Neural cell (in vitro differentiated cells): ENCODE measurements at regions not wholly inside any gene's neighbourhood (a gene's known extent, or its start where the extent isn't known, plus 50 kb on each side); places are given as distances from the start of the nearest gene placed in this dataset.

ENCODE experiments used
- H2AFZ ChIP-seq: fragments of 200-600, 300-800 bp; sonication (generic), shearing (Covaris generic); 2 replicates; pipeline ENCODE4 v1.6.0; 2014; ENCODE audit warnings: low read depth, mild to moderate bottlenecking, antibody characterized with exemption, low read length, moderate library complexity
- H3F3A ChIP-seq: fragments of 200-600 bp; shearing (Covaris generic); 2 replicates; pipeline ENCODE4 v1.6.1; 2016; ENCODE audit warnings: mild to moderate bottlenecking, moderate library complexity, mixed read lengths, antibody characterized with exemption, low read length; ENCODE audit not compliant: insufficient read depth, poor library complexity, severe bottlenecking
- H3K27ac ChIP-seq: fragments of 200-600, 300-800 bp; sonication (generic), shearing (Covaris generic); 2 replicates; pipeline ENCODE4 v1.5.1; 2014; ENCODE audit warnings: mild to moderate bottlenecking, low read length, moderate library complexity
- H3K27me3 ChIP-seq: fragments of 300-800, 200-600 bp; sonication (generic), shearing (Covaris generic); 2 replicates; pipeline ENCODE4 v1.6.0; 2014; ENCODE audit warnings: mild to moderate bottlenecking, low read depth, low read length, moderate library complexity; ENCODE audit not compliant: insufficient read depth
- H3K36me3 ChIP-seq: fragments of 300-800, 200-600 bp; sonication (generic), shearing (Covaris generic); 2 replicates; pipeline ENCODE4 v1.5.1; 2014; ENCODE audit warnings: mild to moderate bottlenecking, antibody characterized with exemption, low read length, moderate library complexity; ENCODE audit not compliant: insufficient read depth
- H3K4me2 ChIP-seq: fragments of 300-800, 200-600 bp; sonication (generic), shearing (Covaris generic); 2 replicates; pipeline ENCODE4 v1.6.0; 2014; ENCODE audit warnings: mild to moderate bottlenecking, low read length
- H3K4me3 ChIP-seq: fragments of 300-800, 200-600 bp; sonication (generic), shearing (Covaris generic); 2 replicates; pipeline ENCODE4 v1.5.1; 2014; ENCODE audit warnings: mild to moderate bottlenecking, low read length, moderate library complexity
- H3K79me2 ChIP-seq: fragments of 200-600 bp; shearing (Covaris generic); replicated peaks from 2 replicates; pipeline ENCODE4 v1.6.0; 2014; ENCODE audit warnings: mild to moderate bottlenecking, low read length, moderate library complexity; ENCODE audit not compliant: insufficient read depth
- H3K9ac ChIP-seq: fragments of 300-800, 200-600 bp; sonication (generic), shearing (Covaris generic); 2 replicates; pipeline ENCODE4 v1.6.1; 2016; ENCODE audit warnings: mild to moderate bottlenecking, low read length, mixed read lengths
- H3K9me2 ChIP-seq: fragments of 200-600 bp; shearing (Covaris generic); 2 replicates; pipeline ENCODE4 v1.6.1; 2016; ENCODE audit warnings: mild to moderate bottlenecking, low read length, mixed read lengths; ENCODE audit not compliant: insufficient read depth
- H3K9me3 ChIP-seq: fragments of 200-600, 300-800 bp; sonication (generic), shearing (Covaris generic); 2 replicates; pipeline ENCODE4 v1.6.1; 2016; ENCODE audit warnings: mild to moderate bottlenecking, mixed run types, low read length, moderate library complexity, mixed read lengths
- H4K20me1 ChIP-seq: fragments of 200-600 bp; shearing (Covaris generic); 2 replicates; pipeline ENCODE4 v1.6.1; 2016; ENCODE audit warnings: mild to moderate bottlenecking, mixed run types; ENCODE audit not compliant: insufficient read depth
- EP300 ChIP-seq: fragments of 450-650 bp; conservative IDR thresholded peaks from 2 replicates; pipeline ENCODE4 v1.6.1; 2014; ENCODE audit warnings: antibody characterized with exemption, mild to moderate bottlenecking, moderate library complexity; ENCODE audit not compliant: poor library complexity, severe bottlenecking
- EZH2 ChIP-seq: fragments of 200-600, 300-800 bp; shearing (Covaris generic), sonication (generic); IDR thresholded peaks from 2 replicates; pipeline ENCODE4 v1.6.1; 2014; ENCODE audit warnings: antibody characterized with exemption, low read length, borderline replicate concordance, mild to moderate bottlenecking; ENCODE audit not compliant: insufficient read depth, poor library complexity, severe bottlenecking
- MXI1 ChIP-seq: fragments of 450-650 bp; conservative IDR thresholded peaks from 2 replicates; pipeline ENCODE4 v1.6.1; 2014; ENCODE audit warnings: antibody characterized with exemption, mild to moderate bottlenecking; ENCODE audit not compliant: poor library complexity, severe bottlenecking
- POLR2AphosphoS5 ChIP-seq: IDR thresholded peaks from 2 replicates; pipeline ENCODE4 v1.6.1; 2012
- RAD21 ChIP-seq: fragments of 450-650 bp; conservative IDR thresholded peaks from 2 replicates; pipeline ENCODE4 v1.6.1; 2014; ENCODE audit warnings: antibody characterized with exemption, mild to moderate bottlenecking, moderate library complexity
- SMC3 ChIP-seq: fragments of 450-650 bp; conservative IDR thresholded peaks from 2 replicates; pipeline ENCODE4 v1.6.1; 2014; ENCODE audit warnings: antibody characterized with exemption, mild to moderate bottlenecking, moderate library complexity; ENCODE audit not compliant: poor library complexity
- TAF1 ChIP-seq: IDR thresholded peaks from 2 replicates; pipeline ENCODE4 v1.6.1; 2012; ENCODE audit warnings: low read depth
- TF ChIP-seq, protein P1 (sequence below): IDR thresholded peaks from 2 replicates; pipeline ENCODE4 v1.6.1; 2012; ENCODE audit warnings: borderline replicate concordance
- TF ChIP-seq, protein P2 (sequence below): fragments of 450-650 bp; IDR thresholded peaks from 2 replicates; pipeline ENCODE4 v1.5.1; 2014; ENCODE audit warnings: antibody characterized with exemption, mild to moderate bottlenecking, moderate library complexity; ENCODE audit not compliant: poor library complexity, severe bottlenecking

DNA sequence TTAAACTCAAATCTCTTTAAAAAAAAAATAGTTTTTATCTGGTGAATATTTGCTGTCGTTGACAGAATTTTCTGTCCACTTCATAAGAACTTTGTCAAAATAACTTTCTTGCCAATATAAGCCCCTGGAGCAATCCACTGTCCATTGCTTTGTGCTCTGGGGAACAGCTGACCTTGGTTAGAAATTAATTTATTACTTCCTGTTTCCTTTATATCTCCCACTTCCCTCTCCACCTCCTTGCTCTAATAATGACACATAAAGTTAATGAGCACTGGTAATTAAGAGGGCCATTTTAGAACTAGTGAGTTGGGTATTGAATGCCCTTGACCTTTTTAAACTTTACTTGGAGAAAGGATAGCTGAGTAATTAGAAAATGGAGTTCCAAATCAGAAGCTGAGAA is 151.3 kb upstream of the LEF1 start:
- Histone ChIP-seq H3K4me3 (no peak overlapping the region), H4K20me1 (no peaks in the 10 kb centered on the region), H3K36me3 (no peaks in the 10 kb centered on the region), H3K27me3 (no peaks in the 10 kb centered on the region), H3K9me2 (no peaks in the 10 kb centered on the region), H3K9me3 (no peaks in the 10 kb centered on the region), H3F3A (no peaks in the 10 kb centered on the region), H2AFZ (no peak overlapping the region), H3K27ac (no peak overlapping the region), H3K79me2 (no peaks in the 10 kb centered on the region), H3K9ac (no peak overlapping the region), H3K4me2 (no peak overlapping the region)
- TF ChIP-seq MXI1 (no peak), EZH2 (no peak), EP300 (no peak)
- TF ChIP-seq, protein P1, sequence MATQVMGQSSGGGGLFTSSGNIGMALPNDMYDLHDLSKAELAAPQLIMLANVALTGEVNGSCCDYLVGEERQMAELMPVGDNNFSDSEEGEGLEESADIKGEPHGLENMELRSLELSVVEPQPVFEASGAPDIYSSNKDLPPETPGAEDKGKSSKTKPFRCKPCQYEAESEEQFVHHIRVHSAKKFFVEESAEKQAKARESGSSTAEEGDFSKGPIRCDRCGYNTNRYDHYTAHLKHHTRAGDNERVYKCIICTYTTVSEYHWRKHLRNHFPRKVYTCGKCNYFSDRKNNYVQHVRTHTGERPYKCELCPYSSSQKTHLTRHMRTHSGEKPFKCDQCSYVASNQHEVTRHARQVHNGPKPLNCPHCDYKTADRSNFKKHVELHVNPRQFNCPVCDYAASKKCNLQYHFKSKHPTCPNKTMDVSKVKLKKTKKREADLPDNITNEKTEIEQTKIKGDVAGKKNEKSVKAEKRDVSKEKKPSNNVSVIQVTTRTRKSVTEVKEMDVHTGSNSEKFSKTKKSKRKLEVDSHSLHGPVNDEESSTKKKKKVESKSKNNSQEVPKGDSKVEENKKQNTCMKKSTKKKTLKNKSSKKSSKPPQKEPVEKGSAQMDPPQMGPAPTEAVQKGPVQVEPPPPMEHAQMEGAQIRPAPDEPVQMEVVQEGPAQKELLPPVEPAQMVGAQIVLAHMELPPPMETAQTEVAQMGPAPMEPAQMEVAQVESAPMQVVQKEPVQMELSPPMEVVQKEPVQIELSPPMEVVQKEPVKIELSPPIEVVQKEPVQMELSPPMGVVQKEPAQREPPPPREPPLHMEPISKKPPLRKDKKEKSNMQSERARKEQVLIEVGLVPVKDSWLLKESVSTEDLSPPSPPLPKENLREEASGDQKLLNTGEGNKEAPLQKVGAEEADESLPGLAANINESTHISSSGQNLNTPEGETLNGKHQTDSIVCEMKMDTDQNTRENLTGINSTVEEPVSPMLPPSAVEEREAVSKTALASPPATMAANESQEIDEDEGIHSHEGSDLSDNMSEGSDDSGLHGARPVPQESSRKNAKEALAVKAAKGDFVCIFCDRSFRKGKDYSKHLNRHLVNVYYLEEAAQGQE = no peak

DNA sequence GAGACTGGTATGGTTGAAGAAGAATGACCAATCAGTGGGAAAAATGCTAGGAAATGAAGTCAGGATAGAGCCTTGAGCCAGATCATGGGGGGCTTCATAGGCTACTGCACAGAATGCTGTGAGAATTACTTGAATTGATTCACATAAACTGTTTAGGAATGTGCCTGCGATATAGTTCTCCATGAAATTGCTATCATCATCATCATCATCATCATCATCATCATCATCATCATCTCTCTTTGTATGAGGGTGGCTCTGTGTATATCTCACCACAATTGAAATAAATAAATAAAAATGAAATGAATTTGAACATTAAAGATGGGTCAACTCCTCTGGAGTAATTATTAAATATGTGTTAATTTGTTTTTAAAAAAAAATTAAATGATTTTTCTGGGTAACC is 148.6 kb upstream of the LEF1 start:
- Histone ChIP-seq H3K4me2 (no peak overlapping the region), H3K9me2 (no peaks in the 10 kb centered on the region), H2AFZ (no peak overlapping the region), H3F3A (no peaks in the 10 kb centered on the region), H3K4me3 (no peak overlapping the region), H3K36me3 (no peaks in the 10 kb centered on the region), H3K9me3 (no peaks in the 10 kb centered on the region), H3K27ac (no peak overlapping the region), H3K9ac (no peak overlapping the region), H4K20me1 (no peaks in the 10 kb centered on the region), H3K27me3 (no peaks in the 10 kb centered on the region), H3K79me2 (no peaks in the 10 kb centered on the region)
- TF ChIP-seq EP300 (no peak), MXI1 (no peak), TAF1 (no peak), SMC3 (no peak), EZH2 (no peak), POLR2AphosphoS5 (no peak), RAD21 (no peak)
- TF ChIP-seq, protein P1 = no peak
- TF ChIP-seq, protein P2, sequence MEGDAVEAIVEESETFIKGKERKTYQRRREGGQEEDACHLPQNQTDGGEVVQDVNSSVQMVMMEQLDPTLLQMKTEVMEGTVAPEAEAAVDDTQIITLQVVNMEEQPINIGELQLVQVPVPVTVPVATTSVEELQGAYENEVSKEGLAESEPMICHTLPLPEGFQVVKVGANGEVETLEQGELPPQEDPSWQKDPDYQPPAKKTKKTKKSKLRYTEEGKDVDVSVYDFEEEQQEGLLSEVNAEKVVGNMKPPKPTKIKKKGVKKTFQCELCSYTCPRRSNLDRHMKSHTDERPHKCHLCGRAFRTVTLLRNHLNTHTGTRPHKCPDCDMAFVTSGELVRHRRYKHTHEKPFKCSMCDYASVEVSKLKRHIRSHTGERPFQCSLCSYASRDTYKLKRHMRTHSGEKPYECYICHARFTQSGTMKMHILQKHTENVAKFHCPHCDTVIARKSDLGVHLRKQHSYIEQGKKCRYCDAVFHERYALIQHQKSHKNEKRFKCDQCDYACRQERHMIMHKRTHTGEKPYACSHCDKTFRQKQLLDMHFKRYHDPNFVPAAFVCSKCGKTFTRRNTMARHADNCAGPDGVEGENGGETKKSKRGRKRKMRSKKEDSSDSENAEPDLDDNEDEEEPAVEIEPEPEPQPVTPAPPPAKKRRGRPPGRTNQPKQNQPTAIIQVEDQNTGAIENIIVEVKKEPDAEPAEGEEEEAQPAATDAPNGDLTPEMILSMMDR = no peak
